ENCODE measurements at regions not wholly inside any gene's neighbourhood (a gene's known extent, or its start where the extent isn't known, plus 50 kb on each side); places are given as distances from the start of the nearest gene placed in this dataset.

GRCh38 chr2:217417536-217417935 is 557.7 kb upstream of the TNP1 start:
- Histone ChIP-seq H3K9me3 (ENCODE audit: control insufficient read depth, low read length) (no peaks in the 10 kb centered on the region), H3K27me3 (ENCODE audit: control insufficient read depth, insufficient read depth, low read length) (no peaks in the 10 kb centered on the region), H3K36me3 (ENCODE audit: control insufficient read depth, insufficient read depth, low read length) (no peaks in the 10 kb centered on the region), H3K4me3 (ENCODE audit: low read depth, low read length) (no peak overlapping the region), H3K27ac (no peak overlapping the region), H3K9ac (no peak overlapping the region), H2AFZ (no peak overlapping the region), H3K79me2 (no peaks in the 10 kb centered on the region), H3K4me2 (ENCODE audit: low read length) (no peak overlapping the region), H3K4me1 (no peaks in the 10 kb centered on the region)
- TF ChIP-seq CTCF (IDR thresholded peaks at IDR 0.05): no peak

GRCh38 chr2:217415316-217415715 is 555.5 kb upstream of the TNP1 start:
- Histone ChIP-seq H3K36me3 (ENCODE audit: control insufficient read depth, insufficient read depth, low read length) (no peaks in the 10 kb centered on the region), H3K27me3 (ENCODE audit: control insufficient read depth, insufficient read depth, low read length) (no peaks in the 10 kb centered on the region), H3K27ac (no peak overlapping the region), H2AFZ (no peak overlapping the region), H3K4me2 (ENCODE audit: low read length) (no peak overlapping the region), H3K9ac (no peak overlapping the region), H3K4me3 (ENCODE audit: low read depth, low read length) (no peak overlapping the region), H3K79me2 (no peaks in the 10 kb centered on the region), H3K9me3 (ENCODE audit: control insufficient read depth, low read length) (no peaks in the 10 kb centered on the region), H3K4me1 (no peaks in the 10 kb centered on the region)
- TF ChIP-seq CTCF (IDR thresholded peaks at IDR 0.05): no peak

GRCh38 chr2:217414429-217414828 is 554.6 kb upstream of the TNP1 start:
- Histone ChIP-seq H3K27ac (no peak overlapping the region), H3K9me3 (ENCODE audit: control insufficient read depth, low read length) (no peaks in the 10 kb centered on the region)

GRCh38 chr2:217413193-217413592 is 553.3 kb upstream of the TNP1 start:
- Histone ChIP-seq H3K9me3 (ENCODE audit: control insufficient read depth, low read length) (no peaks in the 10 kb centered on the region), H3K4me3 (ENCODE audit: low read depth, low read length) (no peak overlapping the region), H3K79me2 (no peaks in the 10 kb centered on the region), H3K36me3 (ENCODE audit: control insufficient read depth, insufficient read depth, low read length) (no peaks in the 10 kb centered on the region), H3K27ac (no peak overlapping the region), H3K9ac (no peak overlapping the region), H3K4me1 (peaks cover 6% of the 10 kb centered on the region), H3K4me2 (ENCODE audit: low read length) (no peak overlapping the region), H2AFZ (no peak overlapping the region), H3K27me3 (ENCODE audit: control insufficient read depth, insufficient read depth, low read length) (no peaks in the 10 kb centered on the region)
- TF ChIP-seq CTCF (IDR thresholded peaks at IDR 0.05): no peak

More at GRCh38 chr2:217414429-217414828, 554.6 kb upstream of the TNP1 start:
- Histone ChIP-seq H3K4me2 (ENCODE audit: low read length) (no peak overlapping the region), H2AFZ (no peak overlapping the region), H3K36me3 (ENCODE audit: control insufficient read depth, insufficient read depth, low read length) (no peaks in the 10 kb centered on the region), H3K4me3 (ENCODE audit: low read depth, low read length) (no peak overlapping the region), H3K9ac (no peak overlapping the region), H3K79me2 (no peaks in the 10 kb centered on the region), H3K4me1 (peaks cover 6% of the 10 kb centered on the region), H3K27me3 (ENCODE audit: control insufficient read depth, insufficient read depth, low read length) (no peaks in the 10 kb centered on the region)
- TF ChIP-seq CTCF (IDR thresholded peaks at IDR 0.05): no peak

- no peak overlapping the region for H3K9ac ChIP-seq
- no peak for TF ChIP-seq CTCF (IDR thresholded peaks at IDR 0.05)
- no peaks in the 10 kb centered on the region for H3K79me2 ChIP-seq
- H3K4me2 ChIP-seq (ENCODE audit: low read length): no peak overlapping the region
- H3K4me3 ChIP-seq (ENCODE audit: low read depth, low read length): no peak overlapping the region
- no peaks in the 10 kb centered on the region for H3K27me3 ChIP-seq (ENCODE audit: control insufficient read depth, insufficient read depth, low read length)
- peak overlapping the region; percentile 40 for H3K27ac ChIP-seq
- no peak overlapping the region for H2AFZ ChIP-seq
- no peaks in the 10 kb centered on the region for H3K36me3 ChIP-seq (ENCODE audit: control insufficient read depth, insufficient read depth, low read length)
- no peaks in the 10 kb centered on the region for H3K9me3 ChIP-seq (ENCODE audit: control insufficient read depth, low read length)
- peaks cover 6% of the 10 kb centered on the region for H3K4me1 ChIP-seq
Observed at GRCh38 chr2:217412721-217413120, 552.9 kb upstream of the TNP1 start.
